NCI-H187 (cell line): ENCODE measurements at regions not wholly inside any gene's neighbourhood (a gene's known extent, or its start where the extent isn't known, plus 50 kb on each side); places are given as distances from the start of the nearest gene placed in this dataset.

Source experiments
- DNase-seq, 2 experiments: peaks; one replicate each; lab custom pipeline; 2025; lab: John Stamatoyannopoulos, UW

DNA sequence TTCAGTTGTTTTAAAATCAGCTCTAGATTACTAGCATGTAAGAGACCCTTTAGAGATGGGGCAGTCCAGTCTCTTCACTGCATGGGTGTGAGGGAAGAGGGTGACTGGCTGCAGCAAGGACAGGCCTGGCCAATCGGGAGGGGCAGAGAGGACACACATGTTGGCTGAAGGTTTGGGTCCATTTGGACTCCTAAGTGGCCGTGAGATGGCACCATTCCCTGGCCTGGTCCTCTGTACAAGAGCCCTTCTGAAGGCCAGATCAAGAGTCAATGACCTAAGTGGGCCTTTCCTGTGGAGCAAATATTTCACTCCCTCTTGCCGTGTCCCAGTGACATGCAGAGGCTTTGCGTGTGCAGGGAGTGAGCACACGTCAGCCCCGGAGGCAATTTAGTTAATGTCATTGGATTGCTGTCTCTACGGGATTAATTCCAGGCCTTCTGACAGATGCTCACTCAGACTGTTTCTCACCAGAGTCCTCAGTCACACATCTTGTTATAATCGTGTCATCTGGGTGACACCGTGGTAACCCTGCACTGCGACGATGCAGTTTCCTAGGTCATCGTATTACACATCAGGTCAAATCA, 613.0 kb downstream of the NPHP4 start:
- DNase-seq = no peak

DNA sequence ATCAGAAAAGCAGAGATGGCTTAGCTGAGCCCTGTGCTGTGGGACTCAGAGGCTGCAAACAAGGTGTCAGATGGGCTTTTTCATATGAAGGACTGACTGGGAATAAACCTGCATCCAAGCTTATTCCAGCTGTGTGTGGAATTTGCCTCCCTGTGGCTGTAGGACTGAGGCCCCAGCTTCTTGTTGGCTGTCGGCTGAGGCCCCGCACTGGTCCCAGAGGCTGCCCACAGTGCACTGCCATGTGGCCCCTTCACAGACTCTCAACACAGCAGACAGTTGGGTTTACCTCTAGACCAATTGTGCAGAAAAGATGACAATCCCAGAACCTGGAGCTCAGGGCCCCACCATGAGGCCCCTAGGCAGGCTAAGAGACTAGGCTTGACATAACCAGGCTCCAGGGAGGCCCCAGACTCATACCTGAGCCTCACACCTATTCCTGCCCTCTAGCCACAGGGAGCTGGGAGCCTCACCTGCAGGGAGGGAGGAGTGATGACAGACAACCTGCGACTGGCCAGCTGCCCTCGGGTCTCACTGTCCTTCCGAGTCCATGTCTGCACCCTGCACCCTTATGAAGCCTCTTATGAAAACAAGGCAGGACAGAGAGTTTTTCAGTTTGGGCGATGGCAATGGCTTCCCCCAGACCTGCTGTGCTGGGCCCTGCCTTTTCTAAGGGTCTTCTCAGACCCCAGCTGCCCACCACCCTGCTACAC, 615.5 kb downstream of the NPHP4 start:
- no peak for DNase-seq

- no peak for DNase-seq
Observed at GRCh38 chr1:5375481-5375880, 616.7 kb downstream of the NPHP4 start.

DNA sequence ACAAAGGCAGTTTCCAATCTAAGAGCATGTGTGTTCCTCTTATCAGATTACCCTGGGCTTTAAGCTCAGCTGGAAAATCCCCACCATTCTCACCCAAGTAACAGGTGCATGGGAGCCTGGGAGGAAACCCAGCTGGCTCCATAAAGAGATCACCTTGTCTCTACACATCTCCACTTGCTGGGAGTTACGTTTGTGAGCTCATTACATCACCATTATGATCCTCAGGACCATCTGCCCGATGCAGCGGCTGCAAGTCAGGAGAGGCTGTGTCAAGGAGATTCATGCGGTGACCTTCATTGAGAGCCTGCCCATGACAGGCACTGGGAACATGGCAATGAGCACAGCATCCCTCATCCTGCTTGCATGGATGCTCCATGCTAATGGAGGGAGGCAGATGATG, 618.0 kb downstream of the NPHP4 start:
- no peak for DNase-seq

- no peak for DNase-seq
Observed at GRCh38 chr1:5373281-5373680, 618.9 kb downstream of the NPHP4 start.

- no peak for DNase-seq
Observed at GRCh38 chr1:5371270-5371669, 621.0 kb downstream of the NPHP4 start.

GRCh38 chr1:5370311-5370710, 621.9 kb downstream of the NPHP4 start:
- no peak for DNase-seq

DNA sequence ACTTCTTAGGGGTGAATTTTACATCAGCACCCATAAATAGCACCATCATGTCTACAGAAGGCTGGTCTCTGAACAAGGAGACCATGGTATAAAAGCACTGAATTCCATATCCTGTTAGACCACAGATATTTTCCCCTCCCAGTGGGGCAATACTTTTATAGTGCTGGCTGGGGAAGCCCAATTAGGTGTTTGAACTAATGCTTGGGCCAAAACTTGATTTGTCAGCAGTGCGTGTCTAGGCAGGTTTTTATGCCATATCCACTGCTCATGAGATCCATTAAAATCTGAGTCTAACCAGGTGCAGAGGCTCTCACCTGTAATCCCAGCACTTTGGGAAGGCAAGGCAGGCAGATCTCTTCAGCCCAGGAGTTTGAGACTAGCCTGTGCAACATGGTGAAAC, 623.0 kb downstream of the NPHP4 start:
- no peak for DNase-seq

DNA sequence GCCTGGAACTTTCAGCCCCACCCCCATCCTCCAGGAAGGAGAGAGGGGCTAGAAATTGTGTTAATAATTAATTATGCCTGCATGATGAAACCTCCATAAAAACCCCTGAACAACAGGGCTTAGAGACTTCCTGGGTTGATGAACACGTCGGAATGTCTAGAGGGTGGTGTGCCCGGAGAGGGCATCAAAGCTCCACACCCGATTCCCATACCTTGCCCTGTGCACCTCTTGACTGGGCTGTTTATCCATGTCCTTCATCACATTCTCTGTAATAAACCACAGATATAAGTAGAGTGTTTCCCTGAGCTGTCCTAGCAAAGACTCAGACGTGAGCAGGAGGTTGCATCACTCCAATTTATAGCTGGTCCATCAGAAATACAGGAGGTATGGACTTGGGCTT, 624.0 kb downstream of the NPHP4 start:
- DNase-seq = no peak

DNA sequence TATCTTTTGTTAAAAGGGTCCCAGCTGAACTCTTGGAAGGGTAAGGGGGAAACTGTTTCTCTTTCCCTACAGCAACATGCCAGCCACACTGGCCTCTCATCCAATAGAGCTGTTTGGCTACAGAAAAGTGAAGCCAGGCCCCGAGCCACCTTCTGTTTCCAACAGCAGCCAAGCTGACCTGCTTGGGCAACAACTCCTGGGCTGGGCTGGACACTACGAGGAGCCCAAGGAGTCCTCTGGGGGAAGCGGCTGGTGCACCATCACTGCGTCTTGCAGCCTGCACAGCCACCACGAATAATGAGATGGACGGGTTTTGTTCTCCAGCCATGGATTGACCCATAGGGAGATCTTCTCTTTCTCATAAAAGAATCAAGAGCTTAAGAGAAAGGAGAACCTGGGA, 624.9 kb downstream of the NPHP4 start:
- DNase-seq = no peak

DNA sequence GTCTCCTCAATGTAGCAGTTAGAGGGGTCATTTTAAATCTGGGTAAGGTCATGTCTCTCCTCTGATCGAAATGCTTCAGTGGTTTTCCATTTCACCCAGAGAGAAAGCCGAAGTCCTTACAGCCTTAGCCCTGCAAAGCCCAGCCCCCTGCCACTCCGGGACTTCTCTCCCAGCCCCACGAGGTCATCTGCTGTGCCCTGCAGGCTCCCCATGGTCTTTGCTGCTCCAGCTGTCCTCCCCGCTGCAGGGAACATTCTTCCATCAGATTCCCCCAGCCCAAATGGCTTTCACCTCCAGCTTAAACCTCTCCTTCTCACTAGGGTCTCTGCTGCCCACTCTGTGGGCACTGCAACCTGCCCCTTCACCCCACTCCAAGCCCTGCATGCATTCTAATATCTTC, 626.5 kb downstream of the NPHP4 start:
- no peak for DNase-seq

DNA sequence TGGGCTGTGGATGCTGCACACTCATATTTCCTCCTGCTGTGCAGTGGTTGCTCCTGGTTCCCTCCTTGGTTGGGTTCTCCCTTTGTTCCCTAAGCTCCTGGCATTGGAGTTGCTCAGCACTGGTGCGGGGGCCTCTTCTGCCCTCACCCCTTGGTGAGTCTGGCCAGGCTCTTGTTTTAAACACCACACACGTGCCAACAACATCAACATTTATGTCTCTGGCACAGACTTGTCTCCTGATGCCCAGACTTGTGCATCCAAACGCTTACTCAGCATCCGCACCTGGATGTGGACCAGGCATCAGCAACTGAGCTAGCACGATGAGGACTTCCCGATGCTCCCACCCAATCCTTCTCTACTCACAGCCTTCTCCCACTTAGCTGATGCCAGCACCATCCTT, 627.6 kb downstream of the NPHP4 start:
- no peak for DNase-seq

- no peak for DNase-seq
Observed at GRCh38 chr1:5354681-5355080, 637.5 kb downstream of the NPHP4 start.

DNA sequence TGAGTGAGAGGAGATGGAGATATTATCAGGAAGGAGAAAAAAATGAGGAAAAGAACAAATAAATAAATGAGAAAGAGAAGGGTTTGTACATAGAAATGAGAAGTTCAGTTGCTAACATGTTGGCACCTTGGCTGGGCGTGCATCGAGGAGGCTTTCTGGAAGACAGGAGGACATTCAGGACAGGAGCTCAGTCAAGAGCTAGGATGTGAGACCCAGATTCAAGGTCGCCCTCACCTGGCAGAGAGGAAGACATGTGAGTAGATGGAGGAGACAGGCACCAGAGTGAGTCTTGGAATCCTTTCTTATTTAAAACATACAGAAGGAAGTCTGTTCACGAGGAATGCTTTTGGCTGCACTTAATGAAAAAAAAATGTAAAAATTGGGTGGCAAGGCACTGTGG, 640.9 kb downstream of the NPHP4 start:
- DNase-seq = no peak

- no peak for DNase-seq
Observed at GRCh38 chr1:5349526-5349925, 642.7 kb downstream of the NPHP4 start.

- DNase-seq = no peak
Observed at GRCh38 chr1:5348732-5349465, 643.3 kb downstream of the NPHP4 start.

GRCh38 chr1:5347726-5348125, 644.5 kb downstream of the NPHP4 start:
- no peak for DNase-seq

DNA sequence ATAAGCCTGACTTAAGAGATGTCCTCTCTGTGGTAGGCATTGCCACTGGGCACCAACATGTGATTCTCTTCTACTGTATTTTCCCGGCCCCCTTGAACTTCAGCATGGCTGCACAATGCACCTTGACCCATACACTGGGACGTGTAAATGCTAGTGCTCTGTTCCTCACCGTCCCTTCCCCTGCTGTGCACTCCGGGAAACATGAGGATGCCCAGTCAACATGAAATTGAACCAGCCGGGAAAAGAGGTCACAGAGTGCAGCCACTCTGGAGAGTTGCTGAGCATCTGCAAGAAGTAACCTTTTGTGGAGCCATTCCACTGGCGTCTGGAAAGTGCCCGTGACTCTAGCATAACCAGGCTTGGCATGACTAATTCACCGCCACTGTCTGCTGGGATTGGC, 646.7 kb downstream of the NPHP4 start:
- no peak for DNase-seq

- no peak for DNase-seq
Observed at GRCh38 chr1:5343256-5344020, 648.8 kb downstream of the NPHP4 start.

- DNase-seq = no peak
Observed at GRCh38 chr1:5342830-5343229, 649.4 kb downstream of the NPHP4 start.

DNA sequence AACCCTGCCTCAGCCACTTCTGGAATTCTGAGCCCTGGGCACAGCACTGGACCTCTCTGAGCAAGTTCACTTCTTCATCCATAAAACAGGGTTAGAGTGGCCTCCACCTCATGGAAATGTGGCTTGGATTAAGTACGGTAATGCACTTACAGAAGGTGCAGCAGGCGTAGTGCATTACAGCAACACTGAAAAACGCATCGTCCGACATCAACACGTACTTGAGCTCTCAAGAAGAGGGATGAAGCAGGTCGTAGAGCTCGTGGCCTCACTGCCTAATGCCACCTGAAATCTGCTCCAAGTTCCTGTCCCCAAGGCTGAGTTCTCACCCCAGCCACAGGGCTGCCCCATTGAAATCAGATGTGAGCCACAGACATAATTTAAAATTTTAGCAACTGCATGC, 650.1 kb downstream of the NPHP4 start:
- DNase-seq = no peak

DNA sequence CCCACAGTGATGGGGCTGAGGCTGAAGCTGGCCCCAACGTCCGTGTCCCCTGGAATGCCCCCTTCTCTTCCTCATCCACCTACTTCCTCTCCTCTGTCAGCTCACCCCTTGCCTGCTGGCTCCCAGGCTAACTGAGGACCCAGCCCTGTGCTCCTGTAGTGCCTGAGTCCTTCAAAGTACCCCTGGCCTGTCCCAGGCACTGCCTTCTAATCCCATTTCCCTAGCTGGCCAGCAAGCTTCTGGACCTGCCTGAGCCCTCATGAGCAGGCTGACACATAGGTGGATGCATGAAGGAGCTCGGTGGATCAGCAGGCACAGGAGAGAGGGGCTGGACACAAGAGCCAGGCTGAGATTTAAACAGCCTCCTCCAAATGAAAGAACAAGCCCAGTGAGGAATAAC, 650.8 kb downstream of the NPHP4 start:
- DNase-seq = no peak
